IMR-90 (cell line): ENCODE measurements at regions not wholly inside any gene's neighbourhood (a gene's known extent, or its start where the extent isn't known, plus 50 kb on each side); places are given as distances from the start of the nearest gene placed in this dataset.

Experiments used
- ATAC-seq: fragments of 200-7000 bp; cut with Tn5 transposase; 2 replicates; pipeline ENCODE4 v1.9.1; 2020; ENCODE audit warnings: low read depth, mild to moderate bottlenecking, moderate library complexity
- BruUV-seq: library from RNA; stranded (reverse); fragments of 400-500 nt; replicated peaks from 2 replicates; lab custom pipeline; 2021; lab: Mats Ljungman, UMichigan
- CTCF ChIA-PET: fragments of 300-600 bp; formaldehyde crosslinking; extraction: SDS; loops from one replicate; lab custom pipeline; 2021; ENCODE audit warnings: antibody characterized with exemption; lab: Yijun Ruan, JAX
- POLR2A ChIA-PET: fragments of 300-600 bp; sonication (Branson Sonifier 250); formaldehyde crosslinking; loops from one replicate; lab custom pipeline; 2022; ENCODE audit warnings: antibody characterized with exemption; ENCODE audit not compliant: unreplicated experiment; lab: Charles Lee
- DNase-seq: peaks from one replicate; pipeline ENCODE4 v3.0.0; 2013
- H2AFZ ChIP-seq: replicated peaks from 2 replicates; pipeline ENCODE3; 2013; ENCODE audit warnings: low read length, mild to moderate bottlenecking; ENCODE audit not compliant: poor library complexity
- H2AK5ac ChIP-seq: 2 replicates; pipeline ENCODE4 v1.6.1; 2013; ENCODE audit warnings: low read depth, low read length, inconsistent platforms
- H2AK9ac ChIP-seq: replicated peaks from 2 replicates; pipeline ENCODE3; 2013; ENCODE audit warnings: mild to moderate bottlenecking, low read depth, low read length, moderate library complexity; ENCODE audit not compliant: poor library complexity
- H2BK120ac ChIP-seq: 2 replicates; pipeline ENCODE4 v1.6.1; 2013; ENCODE audit warnings: low read depth, low read length, inconsistent platforms
- H2BK15ac ChIP-seq: 3 replicates; pipeline ENCODE4 v1.6.1; 2013; ENCODE audit warnings: low read depth, low read length, inconsistent platforms
- H2BK20ac ChIP-seq: 2 replicates; pipeline ENCODE4 v1.6.1; 2013; ENCODE audit warnings: low read depth, mild to moderate bottlenecking, inconsistent platforms, low read length, moderate library complexity
- H2BK5ac ChIP-seq: 2 replicates; pipeline ENCODE4 v1.6.1; 2013; ENCODE audit warnings: mild to moderate bottlenecking, low read depth, low read length, inconsistent platforms; ENCODE audit not compliant: poor library complexity, severe bottlenecking
- H3K14ac ChIP-seq: replicated peaks from 2 replicates; pipeline ENCODE4 v1.6.1; 2013; ENCODE audit warnings: low read depth, low read length, inconsistent platforms
- H3K18ac ChIP-seq: 2 replicates; pipeline ENCODE4 v1.6.1; 2013; ENCODE audit warnings: low read depth, low read length, control low read depth
- H3K23ac ChIP-seq: 2 replicates; pipeline ENCODE4 v1.6.1; 2013; ENCODE audit warnings: low read depth, low read length, inconsistent platforms
- H3K27ac ChIP-seq: 2 replicates; pipeline ENCODE4 v1.5.1; 2013; ENCODE audit warnings: mild to moderate bottlenecking, control low read depth, low read length; ENCODE audit not compliant: insufficient read depth
- H3K27me3 ChIP-seq: 2 replicates; pipeline ENCODE4 v1.6.1; 2013; ENCODE audit warnings: low read length; ENCODE audit not compliant: control insufficient read depth, insufficient read depth
- H3K36me3 ChIP-seq: 2 replicates; pipeline ENCODE4 v1.6.1; 2013; ENCODE audit warnings: low read length, mixed read lengths; ENCODE audit not compliant: control insufficient read depth, insufficient read depth
- H3K4ac ChIP-seq: 2 replicates; pipeline ENCODE4 v1.6.1; 2013; ENCODE audit warnings: low read depth, low read length, inconsistent platforms
- H3K4me1 ChIP-seq: 2 replicates; pipeline ENCODE4 v1.6.1; 2013; ENCODE audit warnings: low read length, mixed read lengths; ENCODE audit not compliant: control insufficient read depth, insufficient read depth
- H3K4me2 ChIP-seq: 2 replicates; pipeline ENCODE4 v1.6.1; 2013; ENCODE audit warnings: low read depth, mild to moderate bottlenecking, control low read depth, low read length, moderate library complexity
- H3K4me3 ChIP-seq: 2 replicates; pipeline ENCODE4 v1.5.1; 2013; ENCODE audit warnings: low read depth, mild to moderate bottlenecking, control low read depth, low read length, moderate library complexity; ENCODE audit not compliant: insufficient read depth
- H3K56ac ChIP-seq: 2 replicates; pipeline ENCODE4 v1.6.1; 2013; ENCODE audit warnings: low read length, inconsistent platforms; ENCODE audit not compliant: insufficient read depth; ENCODE audit errors: extremely low read depth
- H3K79me1 ChIP-seq, 2 experiments: 2 replicates each; pipeline ENCODE4 v1.6.1; 2013; ENCODE audit warnings: low read length in 2 of 2, inconsistent platforms in 1 of 2, low read depth in 1 of 2
- H3K9ac ChIP-seq: 2 replicates; pipeline ENCODE4 v1.6.1; 2013; ENCODE audit warnings: low read depth, low read length, control low read depth
- H3K9me1 ChIP-seq: 2 replicates; pipeline ENCODE4 v1.6.1; 2013; ENCODE audit warnings: low read length, inconsistent platforms; ENCODE audit not compliant: insufficient read depth
- H3K9me3 ChIP-seq: 2 replicates; pipeline ENCODE4 v1.6.1; 2013; ENCODE audit warnings: low read length; ENCODE audit not compliant: control insufficient read depth, insufficient read depth
- H4K20me1 ChIP-seq: 2 replicates; pipeline ENCODE4 v1.6.1; 2013; ENCODE audit warnings: low read length, inconsistent platforms; ENCODE audit not compliant: insufficient read depth
- H4K5ac ChIP-seq: 2 replicates; pipeline ENCODE4 v1.6.1; 2013; ENCODE audit warnings: mild to moderate bottlenecking, low read depth, low read length, control low read depth
- H4K8ac ChIP-seq, 2 experiments: 2 replicates each; pipeline ENCODE4 v1.6.1; 2013; ENCODE audit warnings: low read depth in 2 of 2, low read length in 2 of 2, control low read depth in 1 of 2, inconsistent platforms in 1 of 2
- H4K91ac ChIP-seq: 2 replicates; pipeline ENCODE4 v1.6.1; 2013; ENCODE audit warnings: low read depth, low read length, inconsistent platforms; ENCODE audit not compliant: insufficient read depth
- MXI1 ChIP-seq: IDR thresholded peaks from 2 replicates; pipeline ENCODE4 v1.6.1; 2012; ENCODE audit warnings: low read depth, mild to moderate bottlenecking, low read length, moderate library complexity, borderline replicate concordance
- RCOR1 ChIP-seq: IDR thresholded peaks from 2 replicates; pipeline ENCODE4 v1.6.1; 2012; ENCODE audit warnings: mild to moderate bottlenecking, low read length, improper control_type of control experiment; ENCODE audit not compliant: insufficient replicate concordance
- WGBS, 2 experiments: methylation state at CpG; one replicate each; pipeline versions ENCODE4 v1.1.5 to v1.1.7; 2013; ENCODE audit warnings: missing lambda C conversion rate in 2 of 2; ENCODE audit not compliant: insufficient read length in 1 of 2; ENCODE audit errors: extremely low coverage in 2 of 2; 5-methylcytosine and 5-hydroxymethylcytosine counted together
- dilution Hi-C: fragments of 300-500 bp; cut with HindIII; formaldehyde crosslinking; loops from one replicate; pipeline ENCODE4 v1.14.3; 2018; ENCODE audit warnings: low sequenced_read_pairs; ENCODE audit not compliant: unreplicated experiment
- in situ Hi-C: fragments of 300-500 bp; cut with MboI; formaldehyde crosslinking; loops from 3 replicates; pipeline ENCODE4 v1.14.3; 2019; ENCODE audit warnings: low sequenced_read_pairs, inconsistent platforms, mixed read lengths
- intact Hi-C: fragments of 100-400 bp; cut with micrococcal nuclease; formaldehyde crosslinking; loops from 2 replicates; pipeline ENCODE4 v1.10.0; 2022
- TF ChIP-seq, protein P1 (sequence below): conservative IDR thresholded peaks from 2 replicates; pipeline ENCODE4 v1.5.1; 2012; ENCODE audit warnings: mild to moderate bottlenecking, low read depth, low read length, improper control_type of control experiment

DNA sequence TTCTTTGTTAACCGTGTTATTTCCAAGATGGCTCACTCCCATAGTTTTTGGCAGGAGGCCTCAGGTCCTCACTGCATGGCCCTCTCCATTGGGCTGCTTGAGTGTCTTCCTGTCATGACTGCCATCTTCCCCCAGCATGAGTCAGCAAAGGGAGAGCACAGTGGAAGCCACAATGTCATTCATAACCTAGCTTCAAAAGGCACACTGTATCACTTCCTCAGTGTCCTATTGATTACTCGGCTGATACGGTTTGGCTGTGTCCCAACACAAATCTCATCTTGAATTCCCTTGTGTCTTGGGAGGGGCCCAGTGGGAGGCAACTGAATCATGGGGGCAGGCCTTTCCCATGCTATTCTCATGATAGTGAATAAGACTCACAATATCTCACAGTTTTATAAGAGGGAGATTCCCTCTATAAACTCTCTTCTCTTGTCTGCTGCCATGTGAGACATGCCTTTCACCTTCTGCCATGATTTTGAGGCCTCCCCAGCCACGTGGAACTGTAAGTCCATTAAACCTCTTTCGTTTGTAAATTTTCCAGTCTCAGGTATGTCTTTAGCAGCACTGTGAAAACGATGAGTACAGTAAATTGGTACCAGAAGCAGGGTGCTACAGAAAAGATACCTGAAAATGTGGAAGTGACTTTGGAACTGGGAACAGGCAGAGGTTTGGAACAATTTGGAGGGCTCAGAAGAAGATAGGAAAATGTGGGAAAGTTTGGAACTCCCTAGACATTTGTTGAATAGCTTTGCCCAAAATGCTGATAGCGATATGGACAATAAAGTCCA, 106.5 kb downstream of the PRLHR start:
- Histone ChIP-seq H4K91ac (no peak overlapping the region), H4K20me1 (no peaks in the 10 kb centered on the region), H3K4me1 (no peaks in the 10 kb centered on the region), H3K27ac (no peak overlapping the region), H3K9me3 (peaks cover 2% of the 10 kb centered on the region; the same call in 1 of the 2 replicates), H2AK9ac (no peak overlapping the region), H3K4ac (no peak overlapping the region), H2AFZ (no peak overlapping the region), H4K5ac (no peak overlapping the region), H3K27me3 (no peaks in the 10 kb centered on the region), H3K4me3 (no peak overlapping the region), H2AK5ac (no peak overlapping the region), H3K79me1 (no peaks in the 10 kb centered on the region), H3K9me1 (no peaks in the 10 kb centered on the region), H2BK20ac (no peak overlapping the region), H2BK15ac (no peak overlapping the region), H3K36me3 (no peaks in the 10 kb centered on the region), H3K9ac (no peak overlapping the region), H3K14ac (no peak overlapping the region), H3K56ac (no peak overlapping the region), H4K8ac (no peak overlapping the region), H3K18ac (no peak overlapping the region), H2BK5ac (no peak overlapping the region), H2BK120ac (no peak overlapping the region), H3K4me2 (no peak overlapping the region), H3K23ac (no peak overlapping the region)
- BruUV-seq = no TSS peak
- TF ChIP-seq RCOR1 = no peak
- TF ChIP-seq, protein P1, sequence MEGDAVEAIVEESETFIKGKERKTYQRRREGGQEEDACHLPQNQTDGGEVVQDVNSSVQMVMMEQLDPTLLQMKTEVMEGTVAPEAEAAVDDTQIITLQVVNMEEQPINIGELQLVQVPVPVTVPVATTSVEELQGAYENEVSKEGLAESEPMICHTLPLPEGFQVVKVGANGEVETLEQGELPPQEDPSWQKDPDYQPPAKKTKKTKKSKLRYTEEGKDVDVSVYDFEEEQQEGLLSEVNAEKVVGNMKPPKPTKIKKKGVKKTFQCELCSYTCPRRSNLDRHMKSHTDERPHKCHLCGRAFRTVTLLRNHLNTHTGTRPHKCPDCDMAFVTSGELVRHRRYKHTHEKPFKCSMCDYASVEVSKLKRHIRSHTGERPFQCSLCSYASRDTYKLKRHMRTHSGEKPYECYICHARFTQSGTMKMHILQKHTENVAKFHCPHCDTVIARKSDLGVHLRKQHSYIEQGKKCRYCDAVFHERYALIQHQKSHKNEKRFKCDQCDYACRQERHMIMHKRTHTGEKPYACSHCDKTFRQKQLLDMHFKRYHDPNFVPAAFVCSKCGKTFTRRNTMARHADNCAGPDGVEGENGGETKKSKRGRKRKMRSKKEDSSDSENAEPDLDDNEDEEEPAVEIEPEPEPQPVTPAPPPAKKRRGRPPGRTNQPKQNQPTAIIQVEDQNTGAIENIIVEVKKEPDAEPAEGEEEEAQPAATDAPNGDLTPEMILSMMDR = no peak
- TF ChIP-seq MXI1 = no peak
- in situ Hi-C loops (no loop called here), dilution Hi-C loops (no loop called here), intact Hi-C loops (no loop called here)
- DNase-seq (no peak), ATAC-seq (no peak)
- CTCF ChIA-PET = no interaction called here
- POLR2A ChIA-PET = no interaction called here
- WGBS, 2 experiments = no CpG with 5 or more reads among the region's 7 CpGs
